GM21717 (cell line): ENCODE measurements at regions not wholly inside any gene's neighbourhood (a gene's known extent, or its start where the extent isn't known, plus 50 kb on each side); places are given as distances from the start of the nearest gene placed in this dataset.

Experiments
- ATAC-seq: cut with Tn5 transposase; IDR thresholded peaks from one replicate; pipeline ENCODE4 v1.9.1; 2021; ENCODE audit warnings: mild to moderate bottlenecking, moderate library complexity; ENCODE audit not compliant: unreplicated experiment

DNA sequence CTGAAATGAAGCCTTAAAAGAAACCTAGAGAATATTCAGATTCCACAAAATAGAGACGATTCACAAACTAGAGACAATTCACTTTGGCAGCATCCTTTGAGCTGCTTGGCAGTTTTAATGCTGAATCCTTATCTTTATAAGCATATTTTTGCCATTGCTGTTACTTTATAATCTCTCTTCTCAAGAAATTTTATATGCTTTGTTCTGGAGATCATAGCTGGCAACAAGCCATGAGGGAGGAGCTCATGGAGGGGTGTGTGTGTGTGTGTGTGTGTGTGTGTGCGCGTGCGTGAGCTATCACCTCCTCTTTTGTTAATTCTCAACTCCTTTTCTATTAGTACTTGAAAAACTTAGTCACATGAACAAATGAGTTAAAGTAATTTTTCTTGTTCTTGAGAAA, 495.0 kb upstream of the RGMA start:
- no peak for ATAC-seq

DNA sequence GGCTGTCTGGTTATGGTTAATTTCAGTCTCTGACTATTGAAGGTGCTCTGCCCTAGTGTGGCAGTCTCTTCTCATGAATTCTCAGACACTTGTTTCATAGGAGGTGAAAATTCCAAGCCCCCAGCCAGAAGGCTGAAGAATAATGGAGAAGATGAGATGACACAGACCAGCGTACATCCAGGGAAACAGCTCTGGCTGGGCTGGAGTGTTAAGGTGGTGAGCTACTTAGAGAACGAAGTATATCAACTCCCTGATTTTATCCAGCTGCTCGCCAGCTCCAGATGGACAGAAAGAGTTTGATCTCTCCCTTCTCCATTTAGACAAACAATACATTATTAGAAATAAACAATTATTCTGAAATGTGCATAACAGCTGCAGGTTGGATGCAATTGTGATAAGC, 494.5 kb upstream of the RGMA start:
- no peak for ATAC-seq

DNA sequence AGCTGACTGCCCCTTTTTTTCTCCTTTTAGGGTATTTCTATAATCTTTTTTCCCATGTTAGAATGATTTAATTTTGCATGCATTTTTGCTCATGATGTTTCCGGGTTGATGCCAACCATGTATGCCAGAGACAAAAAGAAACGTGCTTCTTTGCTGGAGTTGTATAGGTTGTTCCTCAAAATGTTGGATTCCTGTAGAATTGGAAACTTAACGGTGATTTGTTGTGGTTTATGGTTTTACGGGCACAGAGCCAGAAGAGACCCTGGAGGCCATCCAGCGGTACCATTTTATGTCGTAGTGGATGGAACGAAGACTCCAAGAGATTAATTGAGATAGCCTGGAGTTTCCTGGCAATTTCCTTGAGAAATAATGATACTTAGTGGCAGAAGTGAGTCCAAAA, 481.5 kb upstream of the RGMA start:
- ATAC-seq = no peak

DNA sequence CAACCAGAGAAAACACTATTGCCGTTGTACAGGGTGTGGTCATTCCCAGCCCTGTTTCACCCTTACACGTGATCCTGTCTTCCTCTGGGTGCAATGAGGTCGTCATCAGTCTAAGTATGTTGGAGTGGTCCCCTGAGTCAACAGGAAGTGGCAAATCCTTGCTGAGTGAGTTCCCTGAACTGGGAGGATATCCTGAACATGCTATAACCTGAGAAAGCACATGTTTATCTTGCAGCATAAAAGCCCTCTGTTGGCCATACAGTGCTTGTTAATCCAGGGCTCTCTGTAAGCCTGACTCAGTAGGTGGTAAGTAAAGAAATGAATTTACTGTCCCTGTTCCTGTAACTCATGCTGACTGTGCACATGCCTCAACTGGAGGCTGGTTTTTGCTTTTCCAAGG, 477.8 kb upstream of the RGMA start:
- no peak for ATAC-seq

DNA sequence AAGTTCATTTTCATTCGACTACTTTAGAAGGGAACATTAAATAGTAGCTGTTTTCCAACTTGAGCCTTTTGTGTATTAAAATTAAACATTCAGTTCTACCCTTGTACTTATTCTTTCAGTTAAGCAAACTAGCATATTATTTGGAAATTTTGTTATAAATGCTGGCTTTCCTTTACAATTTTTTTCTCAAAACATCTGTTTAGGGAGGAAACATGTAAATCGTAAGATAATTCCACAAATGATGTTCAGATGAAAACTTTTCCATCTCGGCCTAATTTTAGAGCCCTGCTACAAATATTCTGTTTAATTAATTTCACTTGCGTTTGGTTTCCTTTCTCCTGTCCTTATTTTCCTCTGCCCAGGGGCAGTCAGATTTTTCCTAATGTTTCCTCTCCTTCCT, 476.2 kb upstream of the RGMA start:
- no peak for ATAC-seq

DNA sequence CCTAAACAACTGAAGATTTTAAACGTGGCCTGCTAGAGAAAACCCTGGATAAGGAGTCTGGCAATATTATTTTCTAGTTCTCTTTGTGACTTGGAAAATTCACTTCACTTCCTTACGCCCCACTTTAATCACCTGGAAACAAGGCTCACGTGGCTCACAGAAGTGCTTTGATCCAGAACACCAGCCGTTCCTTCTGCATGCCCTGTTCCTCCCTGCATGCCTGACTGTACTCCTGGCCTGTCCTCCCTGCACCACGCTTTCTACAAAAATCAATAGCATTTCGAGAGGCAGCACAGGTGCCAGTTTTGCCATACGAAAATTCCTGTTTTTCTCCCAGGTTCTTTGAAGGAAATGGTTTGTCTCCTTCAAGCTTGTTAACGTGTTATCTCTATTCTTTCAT, 474.2 kb upstream of the RGMA start:
- ATAC-seq = no peak

DNA sequence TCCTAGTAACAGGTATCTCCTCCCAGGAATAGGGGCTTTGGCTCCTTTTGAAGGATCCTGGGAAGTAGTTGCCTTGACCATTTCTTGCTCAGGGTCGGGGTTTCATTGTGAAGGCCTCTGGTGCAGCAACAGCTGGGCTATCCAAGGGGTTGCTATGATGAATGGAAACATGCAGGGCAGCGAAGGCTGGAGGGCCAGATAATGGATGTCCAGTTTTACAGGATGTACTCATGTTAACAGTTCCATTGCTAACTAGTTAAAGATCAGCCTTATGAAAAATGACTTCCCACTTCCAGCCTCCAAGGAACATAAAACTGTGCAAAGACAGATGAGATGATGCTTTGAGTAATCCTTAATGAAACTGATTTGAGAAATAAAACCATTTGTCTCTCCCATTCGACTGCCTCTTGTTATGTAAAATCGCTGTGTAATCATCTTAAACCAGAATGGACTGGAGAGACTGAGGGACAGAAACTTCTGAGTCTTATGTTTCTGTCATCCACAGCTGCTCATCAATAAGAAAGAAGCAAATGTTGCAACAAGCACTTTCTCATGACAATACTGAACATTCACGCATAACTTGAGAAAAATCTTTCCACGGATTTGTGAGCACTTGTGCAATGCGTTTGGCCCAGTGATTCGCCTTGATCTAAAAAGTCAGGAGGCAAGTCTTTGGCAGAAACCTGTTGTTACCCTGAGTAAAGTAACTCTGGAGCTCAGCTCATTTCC, 473.5 kb upstream of the RGMA start:
- no peak for ATAC-seq

DNA sequence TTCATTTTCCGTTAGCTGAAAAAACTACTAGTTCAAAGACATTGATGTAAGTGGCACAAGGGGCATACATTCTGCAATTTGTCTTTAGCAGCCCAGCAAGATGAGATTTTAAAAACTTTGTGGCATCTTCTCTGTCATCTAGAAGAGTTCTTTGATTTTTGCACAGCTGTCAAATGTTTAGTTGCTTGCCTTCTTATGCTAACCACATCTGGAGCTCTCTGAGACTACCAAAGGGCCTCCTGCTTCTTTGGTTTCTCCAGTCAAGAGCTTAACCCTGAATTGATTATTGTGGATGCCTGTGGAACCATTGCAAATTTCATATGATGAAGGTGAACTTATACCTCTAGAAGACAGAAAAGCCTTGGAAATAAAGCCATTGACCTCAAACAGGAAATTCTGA, 468.7 kb upstream of the RGMA start:
- ATAC-seq = no peak

DNA sequence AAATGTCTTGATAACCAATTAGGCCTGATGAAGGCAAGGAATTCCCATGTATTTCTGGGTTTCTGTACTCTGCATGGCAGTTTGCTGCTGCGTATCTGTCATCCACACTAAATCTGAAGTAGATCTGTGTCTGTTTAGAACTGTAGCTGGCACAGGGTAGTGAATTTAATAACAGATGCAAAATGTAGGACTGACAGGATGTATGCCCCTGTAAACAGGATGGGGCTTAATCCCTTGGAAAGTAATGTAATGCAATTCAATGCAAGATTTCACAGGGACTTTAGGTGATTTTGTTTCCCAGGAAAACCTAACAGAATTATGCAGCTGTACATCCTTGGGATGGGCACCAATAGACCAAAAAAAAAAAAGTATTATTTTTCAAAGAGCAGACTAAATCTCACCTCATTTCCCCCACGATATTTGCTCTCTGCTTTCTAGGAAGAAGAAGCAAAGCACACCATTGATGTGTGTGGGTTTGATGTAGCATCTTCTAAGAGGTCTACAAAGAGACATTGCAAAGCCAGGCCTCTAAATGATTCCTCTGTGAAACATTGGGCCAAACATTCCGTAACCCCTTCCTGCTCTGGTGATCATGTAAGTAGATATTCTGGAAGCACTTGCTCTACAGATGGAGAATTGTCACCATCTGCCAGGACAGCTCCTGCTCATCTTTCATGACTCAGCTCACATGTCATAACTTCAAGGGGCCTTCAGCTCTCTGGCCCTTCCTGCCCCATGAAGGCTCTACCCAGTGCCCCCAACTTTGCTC, 464.3 kb upstream of the RGMA start:
- no peak for ATAC-seq

DNA sequence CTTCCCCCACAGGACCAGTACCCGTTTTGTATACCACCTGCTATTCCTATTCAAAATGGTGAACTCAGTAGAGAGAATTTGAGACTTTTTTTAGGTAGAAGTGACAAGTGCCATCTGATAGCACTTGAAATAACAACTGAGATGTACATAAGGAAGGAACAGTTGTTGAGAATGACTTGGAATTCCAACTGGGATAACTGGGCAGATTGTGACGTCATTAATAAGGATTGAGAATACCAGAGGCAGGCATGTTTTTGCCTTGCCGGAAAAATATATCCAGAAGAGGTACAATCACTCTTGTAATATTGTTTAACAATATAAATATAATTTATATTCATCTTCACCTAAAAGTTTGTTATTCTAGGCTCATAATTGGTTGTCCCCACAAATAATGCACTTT, 454.1 kb upstream of the RGMA start:
- no peak for ATAC-seq

DNA sequence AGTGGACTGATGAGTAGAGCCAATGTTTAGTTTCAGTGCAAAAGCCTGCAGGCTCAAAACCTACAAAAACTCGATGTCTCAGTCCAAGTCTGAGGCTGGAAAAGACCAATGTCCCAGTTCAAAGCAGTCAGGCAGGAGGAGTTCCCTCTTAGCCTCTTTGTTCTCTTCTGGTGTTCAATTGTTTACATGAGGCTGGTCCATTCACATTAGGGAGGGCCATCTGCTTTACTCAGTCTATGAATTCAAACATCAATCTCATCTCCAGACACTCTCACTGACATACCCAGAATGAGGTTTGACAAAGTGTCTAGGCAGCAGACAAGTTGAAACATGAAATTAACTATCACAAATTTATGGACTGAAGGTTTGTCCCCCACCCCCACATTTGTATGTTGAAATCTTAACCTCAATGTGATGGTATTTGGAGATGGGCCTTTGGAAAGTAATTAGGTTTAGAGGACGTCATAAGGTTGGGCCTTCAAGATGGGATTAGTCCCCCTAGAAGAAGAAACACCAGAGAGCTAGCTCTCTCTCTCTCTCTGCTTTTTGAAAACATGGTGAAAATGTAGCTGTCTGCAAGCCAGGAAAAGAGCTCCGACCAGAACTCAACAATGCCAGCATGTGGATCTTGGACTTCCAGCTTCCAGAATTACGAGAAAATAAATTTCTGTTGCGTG, 438.5 kb upstream of the RGMA start:
- ATAC-seq = no peak

DNA sequence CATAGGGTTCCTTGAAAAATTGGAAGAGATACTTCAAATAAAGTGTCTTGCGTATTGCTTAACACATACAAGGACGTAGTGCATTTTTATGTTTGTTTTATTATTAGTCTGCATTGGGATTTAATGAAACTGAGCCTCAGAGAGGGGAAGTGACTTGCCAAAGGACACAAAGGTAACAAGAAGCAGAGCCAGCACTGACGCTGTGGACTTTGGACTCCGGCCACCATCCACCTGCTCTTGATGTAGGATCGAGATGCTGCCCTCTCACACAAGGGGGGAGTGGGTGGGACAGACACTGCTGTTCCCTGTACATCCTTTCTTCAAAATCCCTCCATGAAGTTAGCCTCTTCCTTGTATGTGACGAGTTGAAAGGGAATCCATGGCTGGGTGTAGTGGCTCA, 435.4 kb upstream of the RGMA start:
- no peak for ATAC-seq

DNA sequence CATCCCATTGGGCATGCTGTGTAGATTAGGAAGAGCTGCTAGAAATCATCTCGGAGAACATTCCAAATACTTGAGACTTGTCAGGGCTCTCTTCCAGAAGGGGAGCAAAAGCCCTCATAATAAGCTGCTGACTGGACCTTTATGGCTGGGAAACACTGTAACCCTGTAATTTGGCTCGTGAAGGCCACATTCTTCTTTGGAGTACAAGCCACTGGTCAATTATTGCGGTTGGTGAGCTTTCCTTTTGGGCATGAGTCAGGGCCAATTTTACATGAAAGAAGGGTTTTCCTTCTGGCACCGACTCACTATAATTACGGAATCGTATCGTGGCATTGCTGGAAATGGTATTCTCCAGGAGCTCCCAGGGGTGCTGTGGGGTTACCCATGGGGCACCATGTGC, 434.5 kb upstream of the RGMA start:
- ATAC-seq = no peak

DNA sequence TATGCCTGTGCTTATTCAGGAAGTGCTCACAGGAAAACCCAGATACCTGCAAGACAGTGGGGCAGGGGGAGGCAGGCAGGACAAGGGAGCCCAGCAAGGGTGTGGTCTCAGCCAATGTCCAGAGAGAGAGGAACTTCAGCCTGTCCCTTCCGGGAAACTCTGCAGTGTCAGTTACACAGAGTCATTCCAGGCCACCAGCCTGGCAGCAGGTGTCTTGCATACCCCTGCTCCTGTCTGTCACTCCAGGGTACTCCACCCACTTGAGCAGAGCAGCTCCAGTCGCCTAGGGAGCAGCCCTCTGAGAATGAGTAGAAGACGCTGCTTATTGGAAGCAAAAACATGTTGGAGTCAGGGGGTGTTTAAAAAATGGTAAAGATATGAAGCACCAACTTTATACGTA, 431.2 kb upstream of the RGMA start:
- ATAC-seq = no peak

DNA sequence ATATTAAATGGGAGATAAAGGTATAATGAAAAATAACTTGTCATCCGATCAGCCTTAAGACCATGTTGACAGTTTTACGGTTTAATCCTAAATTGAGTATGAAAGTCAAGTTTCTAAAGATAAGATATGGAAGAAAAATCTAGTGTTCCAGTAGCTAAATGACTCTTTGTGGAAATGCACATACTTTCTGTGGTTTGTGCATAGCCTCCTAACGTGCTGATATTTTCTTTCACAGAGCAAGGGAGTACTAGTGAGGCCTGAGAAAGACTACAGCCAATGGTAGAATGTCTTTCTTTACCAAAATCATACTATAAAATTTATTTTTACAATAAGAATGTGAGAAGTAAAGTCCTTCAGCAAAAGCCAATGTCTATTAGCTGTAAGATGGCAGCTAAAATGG, 430.6 kb upstream of the RGMA start:
- ATAC-seq = no peak

DNA sequence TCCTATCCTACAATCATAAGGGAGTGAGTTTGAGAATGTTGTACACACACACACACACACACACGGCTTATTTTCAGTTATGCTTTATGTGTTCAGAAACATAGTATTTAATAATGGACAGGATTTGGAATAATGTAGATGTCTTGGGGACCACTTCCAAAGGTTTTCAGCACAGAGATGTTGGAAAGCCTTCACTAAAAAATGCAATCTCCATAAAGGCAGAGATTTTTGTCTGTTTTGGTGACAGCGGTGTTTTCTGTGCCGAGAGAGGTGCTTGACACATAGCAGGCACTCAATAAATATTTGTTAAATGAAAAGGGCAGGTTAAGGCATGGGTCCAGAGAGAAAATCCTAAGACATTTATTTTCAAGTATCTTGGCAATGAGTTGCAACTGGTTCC, 428.2 kb upstream of the RGMA start:
- no peak for ATAC-seq

DNA sequence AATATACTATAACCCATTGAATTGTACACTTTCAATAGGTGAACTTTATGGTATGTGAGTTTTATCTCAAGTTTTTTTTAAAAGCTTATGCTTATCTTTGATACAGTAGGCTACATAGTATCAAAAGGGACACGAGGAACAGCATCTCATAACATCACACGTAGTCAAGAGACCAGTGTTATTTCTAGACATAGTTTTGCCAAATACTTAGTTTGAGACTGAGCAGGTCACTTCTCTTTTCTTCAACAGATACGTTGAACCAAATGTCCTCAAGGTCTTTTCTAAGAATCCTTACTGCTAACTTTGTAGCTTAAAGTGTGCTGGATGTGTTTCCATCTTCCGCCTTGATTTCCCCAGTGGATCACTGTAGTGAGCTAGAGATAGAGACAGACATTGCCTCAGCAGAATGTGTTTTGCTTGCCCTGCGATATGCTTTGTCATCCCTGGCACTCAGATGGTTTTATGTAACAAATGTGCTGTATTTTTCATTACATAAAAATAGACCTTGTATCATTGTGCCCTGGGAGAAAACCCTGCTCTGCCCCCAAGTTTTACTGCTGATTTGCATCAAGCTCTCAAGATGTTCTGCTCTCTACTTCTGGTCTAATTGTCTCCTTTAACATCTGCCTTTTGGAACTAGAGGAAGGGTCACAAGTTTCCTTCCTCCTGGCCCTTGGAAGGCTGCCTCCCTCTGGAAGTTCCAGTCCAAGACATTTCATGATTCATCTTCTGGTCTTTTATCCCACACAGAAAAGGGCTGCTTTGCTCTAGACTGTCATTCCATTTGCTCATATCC, 426.4 kb upstream of the RGMA start:
- no peak for ATAC-seq

DNA sequence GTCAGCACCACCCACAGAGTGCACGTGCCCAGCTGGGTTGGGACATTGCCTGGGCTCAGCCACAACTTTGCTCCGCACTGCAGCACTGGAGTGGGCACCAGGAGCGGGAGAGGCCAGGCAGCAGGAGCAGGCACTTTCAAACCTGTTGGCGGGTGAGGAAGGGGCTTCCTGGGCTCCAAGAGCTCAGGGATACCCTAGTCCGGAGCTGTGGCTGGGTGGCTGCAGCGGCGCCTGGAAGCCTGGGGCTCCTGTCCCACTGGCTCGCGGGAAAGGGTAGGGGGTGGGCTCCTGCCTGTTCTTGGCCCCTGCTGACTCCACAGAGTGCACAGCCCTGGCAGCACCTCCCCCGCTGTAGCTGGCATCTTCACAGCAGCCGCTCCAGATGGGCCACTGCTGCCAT, 417.6 kb upstream of the RGMA start:
- no peak for ATAC-seq

DNA sequence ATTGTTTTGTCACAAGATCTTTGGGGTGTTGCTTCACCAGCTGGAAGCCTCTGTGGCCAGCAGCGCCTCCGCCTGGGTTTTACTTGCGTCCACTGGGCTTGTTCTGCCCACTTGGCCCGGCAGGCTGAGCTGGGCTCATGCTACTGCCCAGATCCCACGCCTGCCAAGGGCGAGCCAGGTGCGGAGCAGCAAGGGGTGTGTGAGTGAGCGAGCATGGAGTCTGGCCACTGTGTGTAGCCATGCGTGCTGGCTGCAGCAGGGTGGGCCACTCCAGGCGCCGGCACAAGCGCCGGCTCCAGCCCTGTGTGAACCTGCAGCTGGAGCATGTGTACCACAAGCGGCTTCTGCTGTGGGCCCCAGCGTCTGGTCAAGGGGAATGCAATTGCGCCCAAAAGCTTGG, 416.5 kb upstream of the RGMA start:
- ATAC-seq = no peak

DNA sequence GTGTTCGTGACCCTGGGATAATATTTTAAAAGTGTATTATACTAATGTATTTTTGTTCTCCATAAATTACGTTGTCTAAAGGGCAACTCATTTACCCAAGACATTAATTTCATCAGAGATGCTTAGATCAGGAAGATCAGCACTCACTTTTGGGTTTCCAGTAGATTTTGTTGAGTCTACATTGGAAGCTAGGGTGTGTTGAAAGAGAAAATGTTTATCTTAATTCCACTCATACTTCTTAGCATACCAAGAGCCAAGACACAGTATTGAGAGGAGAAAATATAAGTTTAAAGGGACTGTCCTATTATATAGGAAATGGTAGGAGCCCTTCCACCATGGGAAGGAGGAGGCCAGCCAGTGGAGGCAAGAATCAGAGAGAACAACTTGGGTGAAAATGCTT, 412.9 kb upstream of the RGMA start:
- ATAC-seq = no peak

DNA sequence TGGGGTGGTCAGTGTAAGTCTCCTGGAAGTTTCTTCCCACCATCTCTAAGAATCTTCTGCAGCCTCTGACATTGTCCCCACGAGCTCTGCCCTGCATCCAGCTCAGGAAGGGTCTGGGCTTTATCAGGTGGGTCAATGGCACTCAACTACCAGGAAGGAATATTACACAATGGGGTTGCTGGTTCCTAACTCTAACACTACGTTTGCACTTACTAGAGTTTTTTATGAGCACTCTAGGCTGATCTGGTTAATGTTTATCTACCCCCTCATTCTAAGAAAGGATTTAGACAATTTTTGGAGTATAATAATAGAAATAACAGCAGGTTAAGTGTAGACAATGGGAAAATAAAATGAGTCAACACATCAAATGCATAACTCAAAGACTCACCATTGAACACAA, 411.1 kb upstream of the RGMA start:
- ATAC-seq = no peak
